ENCODE measurements at regions not wholly inside any gene's neighbourhood (a gene's known extent, or its start where the extent isn't known, plus 50 kb on each side); places are given as distances from the start of the nearest gene placed in this dataset.
A peak's percentile ranks its signal among the peaks of the same experiment; 100 is the strongest.
"Not testable (repeated sequence)": the region's sequence is repeated elsewhere in the genome, so short reads cannot be mapped to it uniquely, and the experiment has no call there.

- no peak for DNase-seq (ENCODE audit: low read depth in 4 of 4, low spot score in 3 of 4)
These were observed 332.6 kb upstream of the CHORDC1 start for GRCh38 chr11:90555477-90555876.

GRCh38 chr11:90542092-90542491 is 319.2 kb upstream of the CHORDC1 start:
- DNase-seq (ENCODE audit: low read depth in 4 of 4, low spot score in 3 of 4): no peak

GRCh38 chr11:90536301-90536700 is 313.5 kb upstream of the CHORDC1 start:
- no peak for DNase-seq (ENCODE audit: low read depth in 4 of 4, low spot score in 3 of 4)

- DNase-seq (ENCODE audit: low read depth in 4 of 4, low spot score in 3 of 4): no peak
These were observed 309.3 kb upstream of the CHORDC1 start for GRCh38 chr11:90532125-90532524.

GRCh38 chr11:90531001-90531400 is 308.2 kb upstream of the CHORDC1 start:
- no peak for DNase-seq (ENCODE audit: low read depth in 4 of 4, low spot score in 3 of 4)

- DNase-seq (ENCODE audit: low read depth in 4 of 4, low spot score in 3 of 4): no peak
These were observed 303.1 kb upstream of the CHORDC1 start for GRCh38 chr11:90525962-90526361.

- DNase-seq (ENCODE audit: low read depth in 4 of 4, low spot score in 3 of 4): no peak
These were observed 290.0 kb upstream of the CHORDC1 start for GRCh38 chr11:90512846-90513245.

GRCh38 chr11:90510839-90511238 is 288.0 kb upstream of the CHORDC1 start:
- DNase-seq (ENCODE audit: low read depth in 4 of 4, low spot score in 3 of 4): no peak

GRCh38 chr11:90500922-90501568 is 278.2 kb upstream of the CHORDC1 start:
- no peak for DNase-seq (ENCODE audit: low read depth in 4 of 4, low spot score in 3 of 4)

- DNase-seq (ENCODE audit: low read depth in 4 of 4, low spot score in 3 of 4): no peak
These were observed 273.9 kb upstream of the CHORDC1 start for GRCh38 chr11:90496722-90497121.

GRCh38 chr11:90493379-90493778 is 270.5 kb upstream of the CHORDC1 start:
- DNase-seq (ENCODE audit: low read depth in 4 of 4, low spot score in 3 of 4): no peak

GRCh38 chr11:90491466-90491865 is 268.6 kb upstream of the CHORDC1 start:
- no peak for DNase-seq (ENCODE audit: low read depth in 4 of 4, low spot score in 3 of 4)

GRCh38 chr11:90476442-90477007 is 253.7 kb upstream of the CHORDC1 start:
- peak in 2 of 4 donors; percentile 12 for DNase-seq (ENCODE audit: low read depth in 4 of 4, low spot score in 3 of 4)

GRCh38 chr11:90468923-90469322 is 246.1 kb upstream of the CHORDC1 start:
- no peak for DNase-seq (ENCODE audit: low read depth in 4 of 4, low spot score in 3 of 4)

GRCh38 chr11:90465553-90465952 is 242.7 kb upstream of the CHORDC1 start:
- no peak for DNase-seq (ENCODE audit: low read depth in 4 of 4, low spot score in 3 of 4)

GRCh38 chr11:90455347-90455920 is 232.6 kb upstream of the CHORDC1 start:
- not testable (repeated sequence) for DNase-seq (ENCODE audit: low read depth in 4 of 4, low spot score in 3 of 4)

GRCh38 chr11:90453525-90453924 is 230.7 kb upstream of the CHORDC1 start:
- no peak for DNase-seq (ENCODE audit: low read depth in 4 of 4, low spot score in 3 of 4)

- no peak for DNase-seq (ENCODE audit: low read depth in 4 of 4, low spot score in 3 of 4)
These were observed 226.8 kb upstream of the CHORDC1 start for GRCh38 chr11:90449606-90450005.

GRCh38 chr11:90448256-90448655 is 225.4 kb upstream of the CHORDC1 start:
- DNase-seq (ENCODE audit: low read depth in 4 of 4, low spot score in 3 of 4): no peak

- no peak for DNase-seq (ENCODE audit: low read depth in 4 of 4, low spot score in 3 of 4)
These were observed 224.8 kb upstream of the CHORDC1 start for GRCh38 chr11:90447618-90448017.

GRCh38 chr11:90446207-90446606 is 223.4 kb upstream of the CHORDC1 start:
- DNase-seq (ENCODE audit: low read depth in 4 of 4, low spot score in 3 of 4): no peak

GRCh38 chr11:90438069-90438468 is 215.2 kb upstream of the CHORDC1 start:
- DNase-seq (ENCODE audit: low read depth in 4 of 4, low spot score in 3 of 4): no peak
